Natural killer cell (primary cell): ENCODE measurements at regions not wholly inside any gene's neighbourhood (a gene's known extent, or its start where the extent isn't known, plus 50 kb on each side); places are given as distances from the start of the nearest gene placed in this dataset.

ENCODE experiments used
- ATAC-seq, 3 donors: fragments of 150-1000 bp in 2 of 3; fragments of 200-7000 bp in 1 of 3; cut with Tn5 transposase; 1 replicate in 1 of 3; 2 replicates in 2 of 3; pipeline ENCODE4 v1.10.0; 2021; ENCODE audit warnings: mild to moderate bottlenecking in 2 of 3, moderate library complexity in 2 of 3
- DNase-seq, 2 donors: peaks; one replicate each; pipeline versions ENCODE4 v3.0.0 to v3.0.0-alpha.2; 2013 to 2021; ENCODE audit warnings: mixed read lengths in 1 of 2
- H3K27ac ChIP-seq: one replicate; pipeline ENCODE4 v1.5.1; 2013; ENCODE audit warnings: mild to moderate bottlenecking, low read length
- H3K27me3 ChIP-seq: one replicate; pipeline ENCODE4 v1.6.1; 2013; ENCODE audit warnings: low read length; ENCODE audit not compliant: control insufficient read depth, insufficient read depth
- H3K36me3 ChIP-seq: one replicate; pipeline ENCODE4 v1.6.1; 2013; ENCODE audit warnings: low read length; ENCODE audit not compliant: control insufficient read depth, insufficient read depth
- H3K4me1 ChIP-seq: one replicate; pipeline ENCODE4 v1.6.1; 2013; ENCODE audit warnings: low read length; ENCODE audit not compliant: control insufficient read depth, insufficient read depth
- H3K4me3 ChIP-seq: one replicate; pipeline ENCODE4 v1.5.1; 2013; ENCODE audit warnings: low read length
- H3K9me3 ChIP-seq: one replicate; pipeline ENCODE4 v1.6.1; 2013; ENCODE audit warnings: low read length; ENCODE audit not compliant: control insufficient read depth, insufficient read depth
- H3K27ac Mint-ChIP-seq, 2 donors: one replicate each; pipeline ENCODE4 v1.8.0; 2022; ENCODE audit warnings: mild to moderate bottlenecking in 2 of 2, mixed read lengths in 2 of 2, moderate library complexity in 1 of 2
- H3K27me3 Mint-ChIP-seq, 2 donors: one replicate each; pipeline ENCODE4 v1.8.0; 2022; ENCODE audit warnings: low read depth in 2 of 2, mixed read lengths in 2 of 2
- H3K36me3 Mint-ChIP-seq: one replicate; pipeline ENCODE4 v1.8.0; 2022; ENCODE audit warnings: mixed read lengths
- H3K4me1 Mint-ChIP-seq, 2 donors: one replicate each; pipeline ENCODE4 v1.8.0; 2022; ENCODE audit warnings: mixed read lengths in 2 of 2
- H3K4me3 Mint-ChIP-seq: one replicate; pipeline ENCODE4 v1.8.0; 2022; ENCODE audit warnings: mild to moderate bottlenecking, moderate library complexity, mixed read lengths
- H3K9me3 Mint-ChIP-seq, 2 donors: one replicate each; pipeline ENCODE4 v1.8.0; 2022; ENCODE audit warnings: mixed read lengths in 2 of 2
- CTCF ChIP-seq: fragments of 200-600 bp; IDR thresholded peaks from one replicate; pipeline ENCODE4 v1.8.0; 2022; ENCODE audit warnings: antibody characterized with exemption
- WGBS: methylation state at CpG from one replicate; pipeline ENCODE4 v1.1.7; 2013; ENCODE audit warnings: missing lambda C conversion rate; ENCODE audit not compliant: insufficient coverage; 5-methylcytosine and 5-hydroxymethylcytosine counted together
- intact Hi-C: fragments of 100-400 bp; cut with micrococcal nuclease; formaldehyde crosslinking; loops from one replicate; pipeline ENCODE4 v1.14.2; 2022

- H3K9me3 Mint-ChIP-seq: peaks cover 2 to 7% of the 10 kb centered on the region in 2 donors
- no peak overlapping the region for H3K27ac Mint-ChIP-seq
- Histone ChIP-seq H3K36me3 (no peaks in the 10 kb centered on the region), H3K9me3 (peaks cover 4% of the 10 kb centered on the region), H3K27me3 (no peaks in the 10 kb centered on the region), H3K4me3 (no peak overlapping the region), H3K4me1 (no peaks in the 10 kb centered on the region), H3K27ac (no peak overlapping the region)
- no peak overlapping the region for H3K4me3 Mint-ChIP-seq
- H3K36me3 Mint-ChIP-seq: no peaks in the 10 kb centered on the region
- no peak for DNase-seq
- 85% methylated on average over 8 of the region's 8 CpGs for WGBS
- no peaks in the 10 kb centered on the region for H3K4me1 Mint-ChIP-seq
- TF ChIP-seq CTCF: no peak
- no peaks in the 10 kb centered on the region for H3K27me3 Mint-ChIP-seq
- no peak for ATAC-seq
- intact Hi-C loops: no loop called here
Observed at GRCh38 chrX:121858867-121859647, 811.6 kb downstream of the GLUD2 start.

GRCh38 chrX:121863976-121864375 is 816.6 kb downstream of the GLUD2 start:
- no peaks in the 10 kb centered on the region for H3K36me3 ChIP-seq
- no peak for TF ChIP-seq CTCF
- no peak overlapping the region for H3K27ac Mint-ChIP-seq
- H3K4me3 ChIP-seq: no peak overlapping the region
- H3K36me3 Mint-ChIP-seq: no peaks in the 10 kb centered on the region
- 84% methylated on average over 5 of the region's 7 CpGs for WGBS
- no peaks in the 10 kb centered on the region for H3K4me1 ChIP-seq
- peaks cover 4% of the 10 kb centered on the region for H3K9me3 ChIP-seq
- no peaks in the 10 kb centered on the region for H3K27me3 ChIP-seq
- H3K4me3 Mint-ChIP-seq: no peak overlapping the region
- ATAC-seq (no peak), DNase-seq (no peak)
- H3K27me3 Mint-ChIP-seq: no peaks in the 10 kb centered on the region
- intact Hi-C loops: no loop called here
- H3K9me3 Mint-ChIP-seq: peaks cover 4 to 11% of the 10 kb centered on the region in 2 donors
- no peaks in the 10 kb centered on the region for H3K4me1 Mint-ChIP-seq
- no peak overlapping the region for H3K27ac ChIP-seq

GRCh38 chrX:121864561-121864960 is 817.2 kb downstream of the GLUD2 start:
- Mint-ChIP-seq H3K4me1 (no peaks in the 10 kb centered on the region), H3K27me3 (no peaks in the 10 kb centered on the region), H3K9me3 (peaks cover 4 to 11% of the 10 kb centered on the region in 2 donors), H3K4me3 (no peak overlapping the region), H3K36me3 (no peaks in the 10 kb centered on the region), H3K27ac (no peak overlapping the region)
- no peak overlapping the region for H3K27ac ChIP-seq
- WGBS: 20% methylated on average over 1 of the region's 2 CpGs
- no peak for DNase-seq
- TF ChIP-seq CTCF: no peak
- ATAC-seq: no peak
- no peaks in the 10 kb centered on the region for H3K4me1 ChIP-seq
- peaks cover 4% of the 10 kb centered on the region for H3K9me3 ChIP-seq
- H3K36me3 ChIP-seq: no peaks in the 10 kb centered on the region
- no peaks in the 10 kb centered on the region for H3K27me3 ChIP-seq
- intact Hi-C loops: no loop called here
- H3K4me3 ChIP-seq: no peak overlapping the region
